DOHH2 (cell line): ENCODE measurements at regions not wholly inside any gene's neighbourhood (a gene's known extent, or its start where the extent isn't known, plus 50 kb on each side); places are given as distances from the start of the nearest gene placed in this dataset.
"Not testable (repeated sequence)": the region's sequence is repeated elsewhere in the genome, so short reads cannot be mapped to it uniquely, and the experiment has no call there.

ENCODE experiments used
- H3F3A ChIP-seq: fragments of 200-600 bp; sonication (generic), shearing (Covaris generic); 2 replicates; pipeline ENCODE4 v1.6.0; 2016; ENCODE audit warnings: antibody characterized with exemption, mild to moderate bottlenecking; ENCODE audit not compliant: control insufficient read depth, insufficient read depth
- H3K27ac ChIP-seq: fragments of 200-600 bp; sonication (generic); 2 replicates; pipeline ENCODE4 v1.5.1; 2014; ENCODE audit warnings: low read depth, mild to moderate bottlenecking, low read length, moderate library complexity
- H3K27me3 ChIP-seq: fragments of 200-600 bp; sonication (generic); 2 replicates; pipeline ENCODE4 v1.6.1; 2014; ENCODE audit warnings: mild to moderate bottlenecking, low read length, mixed read lengths; ENCODE audit not compliant: control insufficient read depth
- H3K36me3 ChIP-seq: fragments of 200-600 bp; sonication (generic); 2 replicates; pipeline ENCODE4 v1.6.1; 2014; ENCODE audit warnings: mild to moderate bottlenecking, low read length, moderate library complexity, mixed read lengths; ENCODE audit not compliant: control insufficient read depth
- H3K4me1 ChIP-seq: fragments of 200-600 bp; sonication (generic); 2 replicates; pipeline ENCODE4 v1.6.1; 2014; ENCODE audit warnings: mild to moderate bottlenecking, low read length, mixed read lengths; ENCODE audit not compliant: control insufficient read depth
- H3K4me2 ChIP-seq: fragments of 200-600 bp; sonication (generic); 2 replicates; pipeline ENCODE4 v1.6.0; 2014; ENCODE audit warnings: mild to moderate bottlenecking, low read length, moderate library complexity
- H3K4me3 ChIP-seq: fragments of 200-600 bp; sonication (generic); 2 replicates; pipeline ENCODE4 v1.5.1; 2014; ENCODE audit warnings: mild to moderate bottlenecking, low read length, mixed read lengths
- H3K79me2 ChIP-seq: fragments of 200-600 bp; sonication (generic); 2 replicates; pipeline ENCODE4 v1.6.1; 2014; ENCODE audit warnings: mild to moderate bottlenecking, low read length, mixed read lengths; ENCODE audit not compliant: control insufficient read depth
- H3K9me2 ChIP-seq: fragments of 200-600 bp; sonication (generic); replicated peaks from 2 replicates; pipeline ENCODE4 v1.6.1; 2014; ENCODE audit warnings: mild to moderate bottlenecking, low read length, mixed read lengths; ENCODE audit not compliant: control insufficient read depth
- H3K9me3 ChIP-seq: fragments of 200-600 bp; sonication (generic); 2 replicates; pipeline ENCODE4 v1.6.1; 2014; ENCODE audit warnings: antibody characterized with exemption, low read length, mixed read lengths; ENCODE audit not compliant: control insufficient read depth, insufficient read depth
- H4K20me1 ChIP-seq: fragments of 200-600 bp; sonication (generic); 2 replicates; pipeline ENCODE4 v1.6.0; 2014; ENCODE audit warnings: low read depth, mild to moderate bottlenecking, antibody characterized with exemption, low read length, moderate library complexity; ENCODE audit not compliant: control insufficient read depth, insufficient read depth
- CTCF ChIP-seq: fragments of 200-600 bp; sonication (generic); IDR thresholded peaks from one replicate; pipeline ENCODE4 v1.5.1; 2014; ENCODE audit warnings: antibody characterized with exemption, mild to moderate bottlenecking, low read depth, low read length; ENCODE audit not compliant: poor library complexity, severe bottlenecking
- EZH2phosphoT487 ChIP-seq: fragments of 200-600 bp; sonication (generic); IDR thresholded peaks from 2 replicates; pipeline ENCODE4 v1.6.1; 2017; ENCODE audit warnings: borderline replicate concordance, mild to moderate bottlenecking, antibody characterized with exemption, low read length, moderate library complexity, mixed read lengths

- TF ChIP-seq CTCF (no peak), EZH2phosphoT487 (no peak)
- Histone ChIP-seq H3K4me1 (no peaks in the 10 kb centered on the region), H3K9me2 (no peaks in the 10 kb centered on the region), H3K36me3 (no peaks in the 10 kb centered on the region), H3K4me2 (no peak overlapping the region), H3K27me3 (no peaks in the 10 kb centered on the region), H4K20me1 (no peaks in the 10 kb centered on the region), H3K27ac (no peak overlapping the region), H3K79me2 (no peaks in the 10 kb centered on the region), H3F3A (no peaks in the 10 kb centered on the region), H3K9me3 (no peaks in the 10 kb centered on the region), H3K4me3 (no peak overlapping the region)
These were observed 587.3 kb upstream of the SPRY2 start for GRCh38 chr13:80928241-80928640.

- H3K27ac ChIP-seq, H3K36me3 ChIP-seq, H3K9me3 ChIP-seq, H3K4me1 ChIP-seq, H3F3A ChIP-seq, H3K4me2 ChIP-seq, H4K20me1 ChIP-seq, H3K79me2 ChIP-seq, H3K4me3 ChIP-seq, H3K9me2 ChIP-seq, H3K27me3 ChIP-seq: not testable (repeated sequence)
These were observed 585.1 kb upstream of the SPRY2 start for GRCh38 chr13:80926024-80926423.

- no peaks in the 10 kb centered on the region for H3K4me1 ChIP-seq
- H3K36me3 ChIP-seq, result no peaks in the 10 kb centered on the region
- H3K27ac ChIP-seq, result no peak overlapping the region
- no peak overlapping the region for H3K4me3 ChIP-seq
- H3K9me2 ChIP-seq, result no peaks in the 10 kb centered on the region
- H3K4me2 ChIP-seq, result no peak overlapping the region
- TF ChIP-seq EZH2phosphoT487 (no peak), CTCF (no peak)
- no peaks in the 10 kb centered on the region for H3K27me3 ChIP-seq
- H4K20me1 ChIP-seq, result no peaks in the 10 kb centered on the region
- no peaks in the 10 kb centered on the region for H3K9me3 ChIP-seq
- no peaks in the 10 kb centered on the region for H3K79me2 ChIP-seq
- no peaks in the 10 kb centered on the region for H3F3A ChIP-seq
These were observed 583.7 kb upstream of the SPRY2 start for GRCh38 chr13:80924596-80924995.

- Histone ChIP-seq H3K36me3 (no peaks in the 10 kb centered on the region), H3K27me3 (no peaks in the 10 kb centered on the region), H3K79me2 (no peaks in the 10 kb centered on the region), H3K4me3 (no peak overlapping the region), H3K9me3 (no peaks in the 10 kb centered on the region), H4K20me1 (no peaks in the 10 kb centered on the region), H3K4me2 (no peak overlapping the region), H3K9me2 (no peaks in the 10 kb centered on the region), H3K4me1 (no peaks in the 10 kb centered on the region), H3F3A (no peaks in the 10 kb centered on the region), H3K27ac (no peak overlapping the region)
- TF ChIP-seq EZH2phosphoT487 (no peak), CTCF (no peak)
These were observed 583.0 kb upstream of the SPRY2 start for GRCh38 chr13:80923907-80924306.
